ENCODE measurements at regions not wholly inside any gene's neighbourhood (a gene's known extent, or its start where the extent isn't known, plus 50 kb on each side); places are given as distances from the start of the nearest gene placed in this dataset.

- no peak overlapping the region for H3K4me2 ChIP-seq (ENCODE audit: insufficient read depth, insufficient read length, low read length)
- no peak for TF ChIP-seq CTCF (conservative IDR thresholded peaks at IDR 0.05)
- no peak overlapping the region for H2BK15ac ChIP-seq (ENCODE audit: low read depth, low read length)
- no peak overlapping the region for H2AFZ ChIP-seq (ENCODE audit: low read length)
- no peaks in the 10 kb centered on the region for H3K23me2 ChIP-seq (ENCODE audit: insufficient read length, low read depth, low read length, poor library complexity, severe bottlenecking)
- H3K79me2 ChIP-seq (ENCODE audit: insufficient read depth, low read length): no peaks in the 10 kb centered on the region
- no peak overlapping the region for H3K4me3 Mint-ChIP-seq
- no peak overlapping the region for H4K8ac ChIP-seq (replicated peaks; ENCODE audit: insufficient read length, low read depth, low read length)
- no peak for DNase-seq
- H3K18ac ChIP-seq (ENCODE audit: insufficient read length, low read depth, low read length): no peak overlapping the region
- H2BK5ac ChIP-seq (ENCODE audit: insufficient read length, low read length): no peak overlapping the region
- H3K14ac ChIP-seq (ENCODE audit: insufficient read depth, low read length): no peak overlapping the region
- WGBS (ENCODE audit: extremely low coverage, insufficient read length, low lambda C conversion rate): no CpG with 5 or more reads among the region's 1 CpG
- no peaks in the 10 kb centered on the region for H3K4me1 Mint-ChIP-seq
- H2BK20ac ChIP-seq (ENCODE audit: low read depth, low read length, poor library complexity, severe bottlenecking): no peak overlapping the region
- peaks cover 24 to 25% of the 10 kb centered on the region in 2 experiments for H3K9me3 Mint-ChIP-seq
- no peaks in the 10 kb centered on the region for H4K20me1 ChIP-seq (ENCODE audit: control insufficient read depth, insufficient read depth, insufficient read length)
- peaks cover 14% of the 10 kb centered on the region for H3K27me3 Mint-ChIP-seq (ENCODE audit: low read depth)
- H3K27me3 ChIP-seq (ENCODE audit: insufficient read depth, low read length): no peaks in the 10 kb centered on the region
- H4K5ac ChIP-seq (ENCODE audit: insufficient read length, low read depth, low read length): no peak overlapping the region
- no peak overlapping the region for H3K9ac ChIP-seq (ENCODE audit: extremely low read depth, insufficient read length, low read length)
- no peaks in the 10 kb centered on the region for H3K4me1 ChIP-seq (ENCODE audit: insufficient read depth, low read length)
- no peak overlapping the region for H3T11ph ChIP-seq (ENCODE audit: low read length)
- no peak overlapping the region for H3K4ac ChIP-seq (ENCODE audit: low read depth, low read length)
- peaks cover 4% of the 10 kb centered on the region for H3K9me3 ChIP-seq (ENCODE audit: control insufficient read depth, low read depth, low read length)
- no peak overlapping the region for H3K27ac Mint-ChIP-seq
- H3K79me1 ChIP-seq (ENCODE audit: insufficient read depth, low read depth, low read length, poor library complexity, severe bottlenecking): no peaks in the 10 kb centered on the region
- H2BK12ac ChIP-seq (ENCODE audit: insufficient read length, low read depth, low read length): no peak overlapping the region
- H3K36me3 Mint-ChIP-seq (ENCODE audit: insufficient read depth in 1 of 3, low read depth in 3 of 3): peaks cover 7 to 13% (median 8%) of the 10 kb centered on the region in 3 experiments
- H3K27ac ChIP-seq (ENCODE audit: insufficient read length, low read depth, low read length): no peak overlapping the region
- H2AK5ac ChIP-seq (ENCODE audit: insufficient read length, low read length): no peak overlapping the region
- H4K91ac ChIP-seq (ENCODE audit: insufficient read length, low read depth, low read length): no peak overlapping the region
- no peak overlapping the region for H3K23ac ChIP-seq (ENCODE audit: insufficient read length, low read depth, low read length)
- H3K56ac ChIP-seq (ENCODE audit: insufficient read length, low read depth, low read length): no peak overlapping the region
- no peak overlapping the region for H2BK120ac ChIP-seq (ENCODE audit: low read depth, low read length, poor library complexity, severe bottlenecking)
These were observed 281.1 kb upstream of the NCKAP5 start for GRCh38 chr2:133849341-133849740.
